Fibroblast of mammary gland (primary cell): ENCODE measurements at regions not wholly inside any gene's neighbourhood (a gene's known extent, or its start where the extent isn't known, plus 50 kb on each side); places are given as distances from the start of the nearest gene placed in this dataset.
A peak's percentile ranks its signal among the peaks of the same experiment; 100 is the strongest.

Experiments
- DNase-seq: peaks from one replicate; pipeline ENCODE4 v3.0.0-alpha.2; 2010; ENCODE audit warnings: low read depth
- H3K4me3 ChIP-seq: 2 replicates; pipeline ENCODE4 v1.5.1; 2011; ENCODE audit warnings: low read depth, mild to moderate bottlenecking, low read length, moderate library complexity; ENCODE audit not compliant: control insufficient read depth
- TF ChIP-seq, protein P1 (sequence below): conservative IDR thresholded peaks from 2 replicates; pipeline ENCODE4 v1.5.1; 2011; ENCODE audit warnings: low read depth, low read length, inconsistent platforms; ENCODE audit not compliant: control insufficient read depth, insufficient read depth

GRCh38 chr21:35366394-35367080, 317.4 kb upstream of the RUNX1 start:
- no peak overlapping the region for H3K4me3 ChIP-seq
- TF ChIP-seq, protein P1, sequence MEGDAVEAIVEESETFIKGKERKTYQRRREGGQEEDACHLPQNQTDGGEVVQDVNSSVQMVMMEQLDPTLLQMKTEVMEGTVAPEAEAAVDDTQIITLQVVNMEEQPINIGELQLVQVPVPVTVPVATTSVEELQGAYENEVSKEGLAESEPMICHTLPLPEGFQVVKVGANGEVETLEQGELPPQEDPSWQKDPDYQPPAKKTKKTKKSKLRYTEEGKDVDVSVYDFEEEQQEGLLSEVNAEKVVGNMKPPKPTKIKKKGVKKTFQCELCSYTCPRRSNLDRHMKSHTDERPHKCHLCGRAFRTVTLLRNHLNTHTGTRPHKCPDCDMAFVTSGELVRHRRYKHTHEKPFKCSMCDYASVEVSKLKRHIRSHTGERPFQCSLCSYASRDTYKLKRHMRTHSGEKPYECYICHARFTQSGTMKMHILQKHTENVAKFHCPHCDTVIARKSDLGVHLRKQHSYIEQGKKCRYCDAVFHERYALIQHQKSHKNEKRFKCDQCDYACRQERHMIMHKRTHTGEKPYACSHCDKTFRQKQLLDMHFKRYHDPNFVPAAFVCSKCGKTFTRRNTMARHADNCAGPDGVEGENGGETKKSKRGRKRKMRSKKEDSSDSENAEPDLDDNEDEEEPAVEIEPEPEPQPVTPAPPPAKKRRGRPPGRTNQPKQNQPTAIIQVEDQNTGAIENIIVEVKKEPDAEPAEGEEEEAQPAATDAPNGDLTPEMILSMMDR = no peak
- peak; percentile 92 for DNase-seq

- TF ChIP-seq, protein P1 = no peak
- no peak for DNase-seq
- H3K4me3 ChIP-seq = no peak overlapping the region
These were observed 314.4 kb upstream of the RUNX1 start for GRCh38 chr21:35363458-35363857.

DNA sequence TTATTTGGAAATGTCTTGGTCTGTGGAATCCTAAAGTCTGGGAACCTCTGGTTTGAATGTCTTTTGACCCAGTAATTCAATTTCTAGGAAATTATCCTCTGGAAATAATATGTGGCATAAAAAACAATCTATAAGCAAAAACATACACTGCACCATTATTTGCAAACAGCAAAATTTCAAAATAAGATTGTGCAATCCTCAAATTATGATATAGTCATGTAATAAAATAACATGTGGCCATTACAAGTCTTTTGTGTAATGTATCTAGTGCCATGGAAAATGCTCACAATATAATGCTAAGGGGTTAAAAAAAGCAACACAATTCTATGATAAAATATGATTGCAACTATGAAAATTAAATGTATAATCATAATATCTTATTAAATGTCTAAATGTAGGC, 312.9 kb upstream of the RUNX1 start:
- TF ChIP-seq, protein P1 = no peak
- no peak for DNase-seq

DNA sequence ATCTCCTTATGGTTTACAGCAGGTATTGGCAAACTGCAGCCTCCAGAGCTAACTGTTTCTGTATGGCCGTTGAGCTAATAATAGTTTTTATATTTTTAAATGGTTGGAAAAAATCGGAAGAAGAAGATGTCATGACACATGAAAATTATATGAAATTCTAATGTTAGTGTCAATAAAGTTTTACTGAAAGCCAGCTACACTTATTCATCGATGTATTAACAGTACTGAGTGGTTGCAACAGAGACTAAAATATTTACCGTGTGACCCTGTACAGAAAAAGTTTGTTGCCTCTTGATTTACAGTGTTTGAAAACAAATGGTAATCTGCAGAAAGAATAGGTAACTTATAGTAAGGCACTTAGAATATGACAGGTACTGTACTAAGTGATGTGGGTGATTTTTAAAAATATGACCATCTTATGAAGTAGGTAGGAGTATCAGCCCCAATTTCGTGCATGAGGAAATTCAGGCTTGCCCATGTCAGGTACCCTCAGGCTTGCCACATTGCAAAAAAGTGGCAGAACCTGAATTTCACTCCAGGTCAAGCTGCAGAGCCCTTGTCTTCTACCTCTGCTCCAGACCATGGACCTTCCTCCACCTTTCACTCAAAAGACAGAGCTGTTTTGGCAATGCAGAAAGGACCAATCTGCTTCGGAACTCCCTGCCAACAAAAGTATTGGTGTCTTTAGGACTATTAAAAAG, 311.9 kb upstream of the RUNX1 start:
- H3K4me3 ChIP-seq = no peak overlapping the region
- no peak for DNase-seq
- TF ChIP-seq, protein P1 = no peak

More for the DNA sequence above, 312.9 kb upstream of the RUNX1 start:
- no peak overlapping the region for H3K4me3 ChIP-seq

DNA sequence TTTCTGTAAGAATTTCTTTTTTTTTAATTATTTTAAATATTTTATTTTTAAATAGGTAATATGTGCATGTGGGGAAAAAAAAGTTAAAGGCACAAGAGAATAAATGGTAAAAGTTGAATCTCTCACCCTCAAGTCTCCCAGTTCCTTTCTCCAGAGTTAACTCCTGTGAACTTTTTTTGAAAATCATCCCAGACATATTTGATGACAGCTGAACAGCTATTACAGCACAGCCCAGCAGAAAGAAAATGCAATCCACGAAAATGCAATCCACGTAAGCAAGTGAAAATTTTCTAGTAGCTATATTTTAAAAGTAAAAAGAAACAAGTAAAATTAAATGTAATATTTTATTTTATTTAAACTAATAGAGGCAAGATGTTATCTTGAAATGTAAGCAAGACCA, 310.0 kb upstream of the RUNX1 start:
- no peak for DNase-seq

DNA sequence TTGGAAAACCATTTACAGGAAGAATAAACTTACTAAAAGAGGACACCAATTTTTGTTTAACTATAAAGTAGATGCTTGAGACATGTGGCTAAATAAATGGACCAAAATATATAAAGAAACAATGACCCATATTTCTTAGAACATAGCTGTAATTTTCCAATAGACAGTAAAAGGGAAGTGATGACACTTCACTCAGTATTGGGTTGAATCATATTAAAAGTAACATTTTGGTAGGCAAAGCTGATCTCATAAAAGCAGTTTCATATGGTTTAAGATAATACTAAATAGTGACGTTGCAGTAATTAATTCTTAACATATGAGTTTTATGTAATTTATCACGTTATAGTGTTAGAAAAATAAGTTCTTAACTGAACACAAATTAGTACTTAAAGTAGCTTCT, 308.9 kb upstream of the RUNX1 start:
- no peak overlapping the region for H3K4me3 ChIP-seq
- TF ChIP-seq, protein P1 = no peak
- no peak for DNase-seq

More for the DNA sequence above, 310.0 kb upstream of the RUNX1 start:
- H3K4me3 ChIP-seq = no peak overlapping the region
- TF ChIP-seq, protein P1 = no peak
